GM19238 (cell line): ENCODE measurements at regions not wholly inside any gene's neighbourhood (a gene's known extent, or its start where the extent isn't known, plus 50 kb on each side); places are given as distances from the start of the nearest gene placed in this dataset.
A peak's percentile ranks its signal among the peaks of the same experiment; 100 is the strongest.

Experiments used
- DNase-seq: peaks from one replicate; pipeline ENCODE4 v3.0.0; 2011; ENCODE audit warnings: low spot score; ENCODE audit not compliant: insufficient read length

DNA sequence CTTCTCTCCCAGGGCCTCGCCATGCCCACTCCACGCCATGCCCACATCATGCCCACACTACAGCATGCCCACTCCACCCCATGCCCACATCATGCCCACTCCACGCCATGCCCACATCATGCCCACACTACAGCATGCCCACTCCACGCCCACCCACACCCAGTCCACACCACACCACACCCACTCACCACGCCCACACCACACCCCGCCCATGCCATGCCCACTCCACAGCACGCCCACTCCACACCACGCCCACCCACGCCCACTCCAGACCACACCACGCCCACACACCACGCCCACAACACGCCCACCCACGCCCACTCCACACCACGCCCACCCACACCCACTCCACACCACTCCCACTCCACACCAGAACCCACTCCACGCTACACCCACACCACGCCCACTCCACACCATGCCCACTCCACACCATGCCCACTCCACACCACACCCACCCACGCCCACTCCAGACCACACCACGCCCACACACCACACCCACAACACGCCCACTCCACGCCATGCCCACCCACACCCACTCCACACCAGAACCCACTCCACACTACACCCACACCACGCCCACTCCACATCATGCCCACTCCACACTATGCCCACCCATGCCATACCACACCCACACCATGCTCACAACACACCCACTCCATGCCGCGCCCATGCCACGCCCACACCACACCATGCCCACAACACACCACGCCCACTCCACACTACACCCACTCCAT is 88.6 kb downstream of the ERMARD start:
- DNase-seq, result no peak

DNA sequence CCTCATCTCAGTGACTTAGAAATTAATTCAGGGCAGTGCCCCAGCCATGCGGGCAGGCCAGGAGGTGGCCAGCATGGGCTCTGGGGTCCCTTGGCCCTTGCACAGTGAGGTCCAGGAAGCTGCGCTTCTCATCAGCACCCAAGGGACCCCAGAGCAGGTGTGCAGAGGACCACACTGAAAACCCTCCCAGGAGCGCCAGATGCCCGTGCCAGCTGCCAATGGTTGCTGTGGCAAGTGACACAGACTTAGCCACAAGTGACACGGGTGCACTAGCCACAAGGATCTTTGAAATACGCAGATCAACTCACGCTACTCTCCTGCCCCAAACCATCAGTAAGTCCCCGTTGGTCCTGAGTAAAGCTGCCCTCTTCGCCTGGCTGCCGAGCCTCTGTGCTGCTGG is 88.1 kb downstream of the ERMARD start:
- no peak for DNase-seq

DNA sequence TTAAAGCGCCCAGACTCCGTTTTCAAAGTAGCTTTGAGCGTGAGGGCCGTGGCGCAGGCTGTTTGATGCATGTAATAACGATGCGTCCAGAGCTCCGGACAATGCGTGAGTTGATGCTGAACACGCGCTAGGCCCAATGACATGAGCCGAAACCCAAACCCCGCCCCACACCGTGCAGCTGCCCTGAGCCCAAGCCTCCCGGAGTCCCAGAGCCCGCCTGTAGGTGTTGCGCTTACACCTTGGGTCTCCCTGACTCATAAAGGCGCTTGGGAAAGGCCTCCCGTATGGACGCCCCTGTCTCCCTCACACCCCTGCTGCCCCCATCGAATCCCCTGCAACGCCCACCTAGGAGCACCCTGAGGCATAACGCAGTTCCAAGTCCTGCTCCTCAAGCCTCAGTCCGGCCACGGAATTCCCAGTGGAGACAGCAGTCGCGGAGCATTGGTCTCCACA is 87.6 kb downstream of the ERMARD start:
- DNase-seq, result no peak

DNA sequence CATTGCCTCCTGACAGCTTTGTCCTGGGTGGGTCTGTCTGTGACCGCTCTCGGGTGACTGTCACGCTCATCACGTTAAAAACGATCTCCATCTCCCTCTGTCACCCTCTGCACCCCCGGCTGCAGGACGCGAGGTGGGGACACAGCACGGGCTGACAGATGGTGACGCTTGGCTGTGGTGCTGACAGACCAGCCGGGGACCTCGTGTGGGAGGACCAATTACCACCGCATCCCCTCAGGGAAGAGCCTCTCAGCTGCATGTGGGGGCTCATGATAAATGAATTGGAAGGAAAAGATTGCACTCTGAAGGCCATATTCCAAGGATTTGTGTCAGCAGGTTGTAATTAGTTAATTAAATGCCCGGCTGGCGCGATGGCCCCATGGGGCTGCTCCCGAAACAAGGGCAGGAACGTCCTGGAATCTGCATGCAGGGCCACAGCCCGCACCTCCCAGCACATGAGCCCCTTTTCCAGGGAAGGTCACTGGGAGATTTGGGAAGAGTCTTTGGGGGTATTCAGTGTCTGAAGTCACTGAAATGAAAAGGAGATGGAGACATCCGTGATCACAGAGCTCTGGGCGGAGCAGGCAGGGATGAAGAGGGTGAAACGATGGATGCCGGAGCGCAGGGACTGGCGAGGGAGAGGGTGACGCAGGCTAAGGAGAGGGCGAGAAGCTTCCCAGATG is 87.1 kb downstream of the ERMARD start:
- no peak for DNase-seq

- no peak for DNase-seq
These were observed 86.3 kb downstream of the ERMARD start for GRCh38 chr6:169837529-169838250.

DNA sequence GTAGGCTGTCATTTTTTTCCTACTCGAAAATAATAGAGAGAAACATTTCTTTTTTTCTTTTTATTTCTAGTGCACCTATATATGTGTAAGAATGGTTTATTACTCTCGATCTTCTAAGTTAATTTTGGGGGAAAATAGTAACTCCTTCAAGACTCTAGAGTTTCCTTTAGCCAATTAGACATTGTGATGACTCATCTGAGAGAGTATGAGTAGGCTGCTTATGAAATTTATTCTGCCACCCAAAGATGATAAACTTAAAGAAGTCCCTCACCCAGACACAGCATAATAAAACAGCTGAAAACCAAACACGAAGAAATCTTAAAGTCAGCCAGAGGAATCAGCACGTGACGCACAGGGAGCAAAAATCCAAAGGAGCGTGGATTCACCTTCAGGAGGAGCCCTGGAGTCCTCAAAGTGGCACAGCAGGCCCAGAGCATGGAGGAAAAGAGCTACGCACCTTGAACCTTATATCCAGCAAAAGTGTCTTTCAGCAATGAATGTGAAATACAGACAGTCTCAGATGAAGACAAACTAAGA is 81.9 kb downstream of the ERMARD start:
- DNase-seq, result no peak

DNA sequence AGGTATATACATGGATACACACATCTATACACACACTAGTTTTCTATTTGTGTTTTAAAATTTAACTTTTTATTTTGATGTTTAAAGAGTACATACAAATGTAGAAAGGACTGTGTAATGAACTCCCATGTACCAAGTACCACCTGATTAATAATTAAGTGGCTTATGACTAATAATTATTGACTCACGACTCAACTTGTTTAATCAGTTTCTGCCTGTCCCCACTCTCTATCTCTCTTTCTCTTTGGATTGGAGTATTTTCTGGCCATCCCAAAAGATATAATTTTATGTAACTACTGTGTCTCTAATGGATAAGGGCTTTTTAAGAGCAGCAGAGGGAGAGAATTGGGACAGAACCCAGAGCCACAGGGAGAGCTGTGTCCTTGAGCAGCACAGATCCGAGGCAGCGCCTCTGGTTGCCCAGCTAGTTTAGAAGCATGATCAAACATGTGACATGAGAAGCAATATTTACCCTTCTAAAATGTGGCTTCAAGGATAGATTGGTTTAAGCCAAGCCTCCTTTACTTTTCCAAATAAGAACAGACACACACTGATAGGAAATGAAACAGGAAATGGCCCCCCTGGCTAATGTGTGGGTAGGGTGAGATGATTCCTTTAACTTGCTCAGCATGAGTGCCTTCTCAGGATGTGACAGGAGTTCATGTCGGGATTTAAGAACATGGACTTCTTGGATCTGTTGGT is 81.0 kb downstream of the ERMARD start:
- no peak for DNase-seq

DNA sequence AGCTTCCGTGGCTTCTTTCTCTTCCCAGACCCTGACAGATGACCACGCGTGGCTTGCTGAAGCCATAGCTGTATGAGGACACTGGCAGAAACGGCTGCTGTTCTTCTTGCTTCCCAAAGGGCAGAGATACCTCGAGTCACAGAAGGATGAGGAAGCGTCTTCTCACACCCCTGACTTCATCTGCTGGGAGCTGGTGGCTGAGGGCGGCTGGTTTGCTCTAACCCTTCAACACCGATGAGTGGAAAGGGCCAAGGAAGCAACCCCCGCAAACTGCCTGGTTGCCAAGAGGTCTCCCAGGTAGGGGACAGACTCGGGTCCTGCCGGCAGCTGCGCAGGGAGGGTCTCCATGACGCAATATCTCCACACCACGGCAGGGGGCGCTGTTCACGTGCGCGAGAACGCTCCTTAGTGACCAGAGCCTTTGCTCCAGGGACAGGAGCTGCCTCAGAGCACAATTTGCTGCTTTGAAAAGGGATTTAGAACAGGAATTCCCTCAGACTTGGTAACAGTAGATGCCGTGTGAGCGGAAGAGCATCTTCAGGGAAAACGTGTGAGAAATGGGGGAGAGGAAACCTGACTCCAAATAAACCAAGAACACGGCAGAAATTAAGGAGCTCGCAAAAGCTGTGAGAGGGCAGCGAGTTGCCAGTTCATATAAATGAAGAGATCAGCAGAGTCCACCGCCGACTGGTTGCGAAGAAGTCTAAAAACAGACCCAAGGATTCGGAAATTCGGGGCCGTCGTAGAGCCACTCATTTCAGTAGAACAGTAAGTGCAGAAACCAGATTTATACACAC is 80.2 kb downstream of the ERMARD start:
- peak; percentile 45 for DNase-seq
